ENCODE measurements at regions not wholly inside any gene's neighbourhood (a gene's known extent, or its start where the extent isn't known, plus 50 kb on each side); places are given as distances from the start of the nearest gene placed in this dataset.
"Not testable (repeated sequence)": the region's sequence is repeated elsewhere in the genome, so short reads cannot be mapped to it uniquely, and the experiment has no call there.

GRCh38 chr12:34168507-34168906, 146.2 kb downstream of the ALG10 start:
- not testable (repeated sequence) for TF ChIP-seq CTCF (conservative IDR thresholded peaks at IDR 0.05); ZFX (IDR thresholded peaks at IDR 0.05)
